Breast epithelium (tissue), 4 donors: ENCODE measurements at regions not wholly inside any gene's neighbourhood (a gene's known extent, or its start where the extent isn't known, plus 50 kb on each side); places are given as distances from the start of the nearest gene placed in this dataset.
"Not testable (repeated sequence)": the region's sequence is repeated elsewhere in the genome, so short reads cannot be mapped to it uniquely, and the experiment has no call there.

Source experiments
- DNase-seq, 2 donors: peaks; one replicate each; pipeline ENCODE4 v3.0.0-alpha.2; 2019; ENCODE audit warnings: low spot score in 2 of 2
- H3K27ac ChIP-seq, 2 donors: fragments of 200-600 bp; sonication (generic) in 1 of 2; one replicate each; pipeline ENCODE4 v1.5.1; 2016 to 2019; ENCODE audit warnings: mild to moderate bottlenecking in 1 of 2
- H3K27me3 ChIP-seq, 2 donors: fragments of 200-600 bp; sonication (generic) in 1 of 2; one replicate each; pipeline versions ENCODE4 v1.5.1 to v1.6.0; 2017 to 2019; ENCODE audit warnings: control low read depth in 1 of 2, mild to moderate bottlenecking in 1 of 2
- H3K36me3 ChIP-seq: fragments of 200-600 bp; one replicate; pipeline ENCODE4 v1.5.1; 2019
- H3K4me1 ChIP-seq, 2 donors: fragments of 200-600 bp; sonication (generic); one replicate each; pipeline ENCODE4 v1.5.1; 2016 to 2019; ENCODE audit warnings: control low read depth in 1 of 2
- H3K4me3 ChIP-seq, 3 donors: fragments of 200-600 bp; sonication (generic); 1 replicate in 2 of 3; 2 replicates in 1 of 3; pipeline ENCODE4 v1.5.1; 2016 to 2019; ENCODE audit warnings: mild to moderate bottlenecking in 3 of 3, moderate library complexity in 2 of 3
- H3K9me3 ChIP-seq, 2 donors: fragments of 200-600 bp; sonication (generic) in 1 of 2; one replicate each; pipeline ENCODE4 v1.5.1; 2016 to 2019; ENCODE audit warnings: control low read depth in 1 of 2
- POLR2A ChIP-seq: fragments of 450-650 bp; IDR thresholded peaks from one replicate; pipeline ENCODE4 v1.6.1; 2016; ENCODE audit warnings: antibody characterized with exemption, mild to moderate bottlenecking, moderate library complexity
- POLR2AphosphoS5 ChIP-seq, 3 donors: sonication (generic); formaldehyde crosslinking; IDR thresholded peaks; one replicate each; pipeline ENCODE4 v1.6.1; 2017; ENCODE audit warnings: antibody characterized with exemption in 3 of 3
- intact Hi-C: fragments of 100-400 bp; cut with DNase I; formaldehyde crosslinking; loops from one replicate; pipeline ENCODE4 v1.15.1; 2023; ENCODE audit warnings: low total_unique reads
- TF ChIP-seq, protein P1 (sequence below), 3 donors: fragments of 450-650 bp; IDR thresholded peaks; one replicate each; pipeline ENCODE4 v1.5.1; 2016 to 2017; ENCODE audit warnings: antibody characterized with exemption in 3 of 3, mild to moderate bottlenecking in 3 of 3, moderate library complexity in 3 of 3

DNA sequence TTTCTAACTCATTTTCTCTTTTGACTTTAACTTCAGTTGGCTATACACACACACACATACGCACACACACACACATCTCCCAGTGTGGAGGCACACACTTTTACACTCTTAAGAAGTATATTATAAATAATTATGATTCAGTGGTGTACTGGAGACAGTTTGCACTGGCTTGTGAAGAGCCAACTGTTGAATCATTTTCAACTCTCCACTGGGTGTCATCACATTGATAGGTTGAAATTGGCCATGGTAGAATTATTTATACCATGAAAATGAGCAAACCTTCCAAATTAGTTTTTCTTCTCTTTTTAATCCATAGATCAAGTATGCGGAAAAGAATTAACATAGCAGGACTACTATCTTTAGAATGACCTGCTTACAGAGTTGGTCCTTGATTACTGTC is 407.1 kb downstream of the BMP2 start:
- H3K27ac ChIP-seq: no peak overlapping the region
- DNase-seq: no peak
- TF ChIP-seq POLR2A: no peak
- TF ChIP-seq POLR2AphosphoS5 (IDR thresholded peaks at IDR 0.05): no peak
- TF ChIP-seq, protein P1, sequence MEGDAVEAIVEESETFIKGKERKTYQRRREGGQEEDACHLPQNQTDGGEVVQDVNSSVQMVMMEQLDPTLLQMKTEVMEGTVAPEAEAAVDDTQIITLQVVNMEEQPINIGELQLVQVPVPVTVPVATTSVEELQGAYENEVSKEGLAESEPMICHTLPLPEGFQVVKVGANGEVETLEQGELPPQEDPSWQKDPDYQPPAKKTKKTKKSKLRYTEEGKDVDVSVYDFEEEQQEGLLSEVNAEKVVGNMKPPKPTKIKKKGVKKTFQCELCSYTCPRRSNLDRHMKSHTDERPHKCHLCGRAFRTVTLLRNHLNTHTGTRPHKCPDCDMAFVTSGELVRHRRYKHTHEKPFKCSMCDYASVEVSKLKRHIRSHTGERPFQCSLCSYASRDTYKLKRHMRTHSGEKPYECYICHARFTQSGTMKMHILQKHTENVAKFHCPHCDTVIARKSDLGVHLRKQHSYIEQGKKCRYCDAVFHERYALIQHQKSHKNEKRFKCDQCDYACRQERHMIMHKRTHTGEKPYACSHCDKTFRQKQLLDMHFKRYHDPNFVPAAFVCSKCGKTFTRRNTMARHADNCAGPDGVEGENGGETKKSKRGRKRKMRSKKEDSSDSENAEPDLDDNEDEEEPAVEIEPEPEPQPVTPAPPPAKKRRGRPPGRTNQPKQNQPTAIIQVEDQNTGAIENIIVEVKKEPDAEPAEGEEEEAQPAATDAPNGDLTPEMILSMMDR (IDR thresholded peaks at IDR 0.05): no peak
- no peak overlapping the region for H3K4me3 ChIP-seq
- H3K9me3 ChIP-seq: peaks cover 0 to 10% of the 10 kb centered on the region in 2 donors
- H3K36me3 ChIP-seq: no peaks in the 10 kb centered on the region
- intact Hi-C loops: no loop called here
- no peaks in the 10 kb centered on the region for H3K27me3 ChIP-seq
- no peaks in the 10 kb centered on the region for H3K4me1 ChIP-seq

DNA sequence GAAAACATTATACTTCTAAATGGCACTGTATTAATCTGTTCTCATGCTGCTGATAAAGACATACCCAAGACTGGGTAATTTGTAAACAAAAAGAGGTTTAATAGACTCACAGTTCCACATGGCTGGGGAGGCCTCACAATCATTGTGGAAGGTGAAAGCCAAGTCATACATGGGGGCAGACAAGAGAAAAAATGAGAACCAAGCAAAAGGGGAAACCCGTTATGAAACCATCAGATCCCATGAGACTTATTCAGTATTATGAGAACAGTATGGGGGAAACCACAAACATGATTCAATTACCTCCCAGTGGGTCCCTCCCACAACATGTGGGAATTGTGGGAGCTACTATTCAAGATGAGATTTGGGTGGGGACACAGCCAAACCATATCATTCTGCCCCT is 408.3 kb downstream of the BMP2 start:
- DNase-seq, intact Hi-C loops, H3K27me3 ChIP-seq, H3K27ac ChIP-seq, H3K4me3 ChIP-seq, H3K36me3 ChIP-seq, H3K4me1 ChIP-seq: not testable (repeated sequence)
- H3K9me3 ChIP-seq: peaks cover 0 to 10% of the 10 kb centered on the region in 2 donors

DNA sequence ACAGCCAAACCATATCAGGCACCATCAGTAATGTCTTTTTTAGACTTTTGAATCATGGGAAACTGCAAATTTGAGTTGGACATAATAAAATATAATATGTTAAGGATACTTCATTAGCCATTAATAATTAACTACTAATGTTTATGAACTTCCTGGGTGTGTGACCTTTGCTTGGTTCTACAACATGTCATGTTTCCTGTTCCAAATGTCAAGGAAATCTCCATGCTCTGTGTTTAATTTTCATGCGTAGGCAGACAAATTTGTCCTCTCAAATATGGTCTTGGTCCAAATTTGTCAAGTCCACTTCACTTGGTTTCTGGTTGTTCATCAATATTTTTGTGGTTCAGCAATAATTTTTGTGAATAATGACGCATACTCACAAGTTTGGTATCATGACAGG is 410.5 kb downstream of the BMP2 start:
- H3K9me3 ChIP-seq: peaks cover 3 to 10% of the 10 kb centered on the region in 2 donors
- H3K4me1 ChIP-seq: no peaks in the 10 kb centered on the region
- H3K4me3 ChIP-seq: no peak overlapping the region
- DNase-seq: no peak
- H3K27ac ChIP-seq: no peak overlapping the region
- H3K36me3 ChIP-seq: no peaks in the 10 kb centered on the region
- no peaks in the 10 kb centered on the region for H3K27me3 ChIP-seq
- intact Hi-C loops: no loop called here
- TF ChIP-seq POLR2AphosphoS5 (IDR thresholded peaks at IDR 0.05) (no peak), POLR2A (no peak)
- TF ChIP-seq, protein P1 (IDR thresholded peaks at IDR 0.05): no peak

DNA sequence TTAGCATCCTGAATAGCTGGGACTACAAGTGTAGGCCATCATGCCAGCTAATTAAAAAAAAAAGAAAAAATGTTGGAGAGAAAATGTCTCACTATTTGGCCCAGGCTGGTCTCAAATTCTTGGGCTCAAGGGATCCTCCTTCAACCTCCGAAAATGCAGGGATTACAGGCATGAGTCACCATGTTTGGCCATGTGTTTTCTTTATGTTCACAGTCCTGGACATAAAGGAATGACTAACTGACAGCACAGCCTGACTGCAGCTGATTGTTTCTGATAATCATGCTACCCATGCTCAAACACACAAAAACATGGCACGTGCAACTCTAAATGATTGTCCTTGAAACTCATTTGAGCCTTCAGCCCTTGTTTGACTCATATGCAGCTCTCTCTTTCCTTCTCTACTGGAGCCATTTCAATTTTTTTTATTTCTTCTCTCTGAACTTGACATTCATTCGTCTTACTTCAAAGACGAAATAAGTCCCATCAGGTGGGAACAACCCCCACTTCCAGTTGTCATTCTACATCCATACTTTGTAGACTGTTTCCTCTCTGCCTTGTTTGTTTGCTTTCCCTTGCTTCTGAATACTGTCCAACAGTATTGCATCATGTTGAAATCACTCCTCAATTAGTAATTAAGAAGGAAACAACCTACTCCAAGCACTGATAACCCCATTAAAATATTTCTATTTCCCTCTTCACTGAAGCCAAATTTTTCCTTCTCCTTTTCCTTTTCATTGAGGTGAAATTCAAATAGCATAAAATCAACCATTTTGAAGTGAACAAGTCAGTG is 413.0 kb downstream of the BMP2 start:
- no peaks in the 10 kb centered on the region for H3K4me1 ChIP-seq
- intact Hi-C loops: no loop called here
- H3K36me3 ChIP-seq: no peaks in the 10 kb centered on the region
- no peak overlapping the region for H3K27ac ChIP-seq
- no peak for DNase-seq
- H3K27me3 ChIP-seq: no peaks in the 10 kb centered on the region
- no peak overlapping the region for H3K4me3 ChIP-seq
- TF ChIP-seq POLR2AphosphoS5 (IDR thresholded peaks at IDR 0.05) (no peak), POLR2A (no peak)
- TF ChIP-seq, protein P1 (IDR thresholded peaks at IDR 0.05): no peak
- H3K9me3 ChIP-seq: peaks cover 3 to 10% of the 10 kb centered on the region in 2 donors

DNA sequence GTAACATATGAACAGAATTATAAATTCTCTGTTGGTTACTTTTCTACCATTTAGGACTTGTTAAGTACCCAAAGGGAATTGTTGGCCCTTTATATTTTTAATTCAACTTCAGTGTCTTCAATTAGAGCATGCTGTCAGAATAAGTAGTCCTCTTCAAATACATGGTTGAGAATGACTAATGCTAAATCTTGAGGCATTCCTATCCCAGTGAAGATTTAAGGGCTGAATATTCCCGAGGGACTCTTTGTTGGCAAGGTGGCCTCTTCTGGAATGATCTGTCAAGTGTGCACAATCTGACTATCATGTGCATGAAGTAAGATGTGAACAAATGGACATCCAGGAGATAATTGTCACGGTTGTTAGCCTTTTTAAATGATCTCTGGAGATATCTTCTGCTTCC is 421.7 kb downstream of the BMP2 start:
- Histone ChIP-seq H3K27ac (no peak overlapping the region), H3K36me3 (no peaks in the 10 kb centered on the region), H3K9me3 (no peaks in the 10 kb centered on the region), H3K4me3 (no peak overlapping the region), H3K4me1 (no peaks in the 10 kb centered on the region), H3K27me3 (no peaks in the 10 kb centered on the region)
- TF ChIP-seq, protein P1 (IDR thresholded peaks at IDR 0.05): no peak
- TF ChIP-seq POLR2A (no peak), POLR2AphosphoS5 (IDR thresholded peaks at IDR 0.05) (no peak)
- intact Hi-C loops: no loop called here
- DNase-seq: no peak
